Right lobe of liver (tissue), 6 donors: ENCODE measurements at regions not wholly inside any gene's neighbourhood (a gene's known extent, or its start where the extent isn't known, plus 50 kb on each side); places are given as distances from the start of the nearest gene placed in this dataset.

Experiments
- ATAC-seq, 4 donors: fragments of 200-7000 bp; cut with Tn5 transposase; one replicate each; pipeline ENCODE4 v1.9.1; 2020; ENCODE audit warnings: mild to moderate bottlenecking in 4 of 4, moderate library complexity in 4 of 4
- DNase-seq, 3 donors: peaks; one replicate each; pipeline ENCODE4 v3.0.0-alpha.2; 2020
- H3K27ac ChIP-seq, 3 donors: fragments of 200-600 bp; one replicate each; pipeline ENCODE4 v1.8.0; 2022
- H3K27me3 ChIP-seq, 2 donors: fragments of 200-600 bp; one replicate each; pipeline ENCODE4 v1.8.0; 2022
- H3K36me3 ChIP-seq, 4 donors: fragments of 200-600 bp; sonication (generic) in 1 of 4; one replicate each; pipeline versions ENCODE4 v1.5.1 to v1.8.0; 2017 to 2022; ENCODE audit warnings: control low read depth in 1 of 4
- H3K4me1 ChIP-seq, 4 donors: fragments of 200-600 bp; sonication (generic) in 1 of 4; one replicate each; pipeline versions ENCODE4 v1.5.1 to v1.8.0; 2017 to 2022; ENCODE audit warnings: control low read depth in 1 of 4
- H3K4me3 ChIP-seq, 3 donors: fragments of 200-600 bp; one replicate each; pipeline ENCODE4 v1.8.0; 2022
- H3K9me3 ChIP-seq, 4 donors: fragments of 200-600 bp; sonication (generic) in 1 of 4; one replicate each; pipeline versions ENCODE4 v1.5.1 to v1.8.0; 2017 to 2022; ENCODE audit warnings: control low read depth in 1 of 4
- CTCF ChIP-seq, 4 donors: fragments of 200-600 bp in 3 of 4; fragments of 450-650 bp in 1 of 4; IDR thresholded peaks; one replicate each; pipeline versions ENCODE4 v1.5.1 to v1.8.0; 2016 to 2022; ENCODE audit warnings: antibody characterized with exemption in 4 of 4, mild to moderate bottlenecking in 2 of 4
- POLR2A ChIP-seq: fragments of 450-650 bp; IDR thresholded peaks from one replicate; pipeline ENCODE4 v1.6.1; 2017; ENCODE audit warnings: antibody characterized with exemption, mild to moderate bottlenecking
- WGBS: methylation state at CpG from one replicate; pipeline ENCODE4 v1.1.6; 2018; ENCODE audit warnings: low coverage, low lambda C conversion rate; ENCODE audit not compliant: insufficient coverage; ENCODE audit errors: missing lambda C conversion rate; 5-methylcytosine and 5-hydroxymethylcytosine counted together
- intact Hi-C, 2 donors: fragments of 100-400 bp; cut with DNase I; formaldehyde crosslinking; loops; one replicate each; pipeline versions ENCODE4 v1.11.2 to v1.14.1; 2022
- donor health status: DM: no; HTN: yes; CAD: no.
- donor health status: DM: no; HTN: no; CAD: no.
- donor health status: DM: no; HTN: no; CAD: no.
- donor health status: DM: no; HTN: yes; CAD: no.
- donor health status: DM: no; HTN: yes; CAD: no.

- Histone ChIP-seq H3K4me1 (no peaks in the 10 kb centered on the region), H3K36me3 (no peaks in the 10 kb centered on the region), H3K9me3 (no peaks in the 10 kb centered on the region), H3K4me3 (no peak overlapping the region), H3K27me3 (no peaks in the 10 kb centered on the region), H3K27ac (no peak overlapping the region)
- ATAC-seq, result no peak
- 93% methylated on average over 3 of the region's 4 CpGs for WGBS
- TF ChIP-seq POLR2A (no peak), CTCF (IDR thresholded peaks at IDR 0.05) (no peak)
- intact Hi-C loops, result no loop called here
- no peak for DNase-seq
Observed at GRCh38 chr6:150759483-150759882, 106.0 kb upstream of the MTHFD1L start.

GRCh38 chr6:150761771-150762170 lies 103.7 kb upstream of the MTHFD1L start:
- intact Hi-C loops, result no loop called here

GRCh38 chr6:150764334-150765066 lies 101.0 kb upstream of the MTHFD1L start:
- Histone ChIP-seq H3K27me3 (no peaks in the 10 kb centered on the region), H3K27ac (no peak overlapping the region), H3K9me3 (no peaks in the 10 kb centered on the region), H3K4me1 (no peaks in the 10 kb centered on the region), H3K4me3 (no peak overlapping the region), H3K36me3 (peaks cover 0 to 2% (median 0%) of the 10 kb centered on the region in 4 donors)
- peak in 1 of 4 donors; percentile 36 for ATAC-seq
- WGBS, result 70% methylated on average over 10 of the region's 10 CpGs
- intact Hi-C loops, result no loop called here
- DNase-seq, result no peak
- TF ChIP-seq POLR2A (no peak), CTCF (IDR thresholded peaks at IDR 0.05) (no peak)

More at GRCh38 chr6:150761771-150762170, 103.7 kb upstream of the MTHFD1L start:
- 86% methylated on average over 2 of the region's 3 CpGs for WGBS
- Histone ChIP-seq H3K4me1 (no peaks in the 10 kb centered on the region), H3K27me3 (no peaks in the 10 kb centered on the region), H3K27ac (no peak overlapping the region), H3K9me3 (no peaks in the 10 kb centered on the region), H3K4me3 (no peak overlapping the region), H3K36me3 (no peaks in the 10 kb centered on the region)
- TF ChIP-seq POLR2A (no peak), CTCF (IDR thresholded peaks at IDR 0.05) (no peak)
- no peak for DNase-seq
- ATAC-seq, result no peak

DNA sequence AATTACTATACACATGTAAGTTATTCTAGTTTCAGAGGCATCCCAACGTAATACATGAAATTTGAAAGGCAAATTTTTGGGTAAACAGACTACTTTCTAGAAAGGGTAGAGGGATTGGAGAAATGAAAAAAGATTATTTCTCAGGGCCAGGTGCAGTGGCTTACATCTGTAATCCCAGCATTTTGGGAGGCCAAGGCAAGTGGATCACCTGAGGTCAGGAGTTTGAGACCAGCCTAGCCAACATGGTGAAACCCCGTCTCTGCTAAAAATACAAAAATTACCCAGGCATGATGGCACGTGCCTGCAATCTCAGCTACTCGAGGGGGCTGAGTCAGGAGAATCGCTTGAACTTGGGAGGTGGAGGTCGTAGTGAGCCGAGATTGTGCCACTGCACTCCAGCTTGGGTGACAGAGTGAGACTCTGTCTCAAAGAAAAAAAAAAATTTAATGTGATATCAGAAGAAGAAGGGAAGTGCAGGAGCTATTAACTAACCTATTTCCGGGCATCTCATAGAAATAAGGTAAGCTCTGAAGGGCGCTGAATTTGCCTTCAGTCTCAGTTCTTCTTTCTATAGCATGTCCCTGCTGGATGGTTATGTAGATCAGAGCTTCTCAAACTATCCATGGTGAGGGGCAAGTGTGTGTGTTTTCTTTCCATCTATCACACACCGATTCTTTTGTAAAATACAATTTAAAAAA lies 100.3 kb upstream of the MTHFD1L start:
- ATAC-seq (no peak), DNase-seq (no peak)
- Histone ChIP-seq H3K27me3 (no peaks in the 10 kb centered on the region), H3K9me3 (no peaks in the 10 kb centered on the region), H3K4me1 (no peaks in the 10 kb centered on the region), H3K27ac (no peak overlapping the region), H3K36me3 (peaks cover 0 to 2% (median 0%) of the 10 kb centered on the region in 4 donors), H3K4me3 (no peak overlapping the region)
- WGBS, result 62% methylated on average over 9 of the region's 10 CpGs
- no peak for TF ChIP-seq CTCF (IDR thresholded peaks at IDR 0.05)
- no peak for TF ChIP-seq POLR2A
- intact Hi-C loops, result no loop called here
